NCI-H187 treated with DMSO at 0.1 percent for 48 hours (cell line): ENCODE measurements at regions not wholly inside any gene's neighbourhood (a gene's known extent, or its start where the extent isn't known, plus 50 kb on each side); places are given as distances from the start of the nearest gene placed in this dataset.
"Not testable (repeated sequence)": the region's sequence is repeated elsewhere in the genome, so short reads cannot be mapped to it uniquely, and the experiment has no call there.

Source experiments
- DNase-seq: peaks from one replicate; lab custom pipeline; 2025; lab: John Stamatoyannopoulos, UW

GRCh38 chr6:67538032-67538431 is 1097.0 kb upstream of the ADGRB3 start:
- no peak for DNase-seq

DNA sequence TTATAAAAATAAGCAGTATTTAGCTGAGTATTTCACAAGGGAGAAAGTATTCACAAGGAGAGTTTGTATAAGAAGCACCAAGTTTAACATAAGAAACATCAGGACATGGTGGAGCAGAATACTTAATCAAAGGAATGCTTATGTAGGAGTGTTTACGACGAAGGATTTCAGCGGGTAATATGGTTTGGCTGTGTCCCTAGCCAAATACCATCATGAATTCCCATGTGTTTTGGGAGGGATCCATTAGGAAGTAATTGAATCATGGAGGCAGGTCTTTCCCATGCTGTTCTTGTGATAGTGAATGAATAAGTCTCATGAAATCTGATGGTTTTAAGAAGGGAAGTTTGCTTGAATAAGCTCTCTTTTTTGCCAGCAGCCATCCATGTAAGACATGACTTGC is 1099.1 kb upstream of the ADGRB3 start:
- no peak for DNase-seq

GRCh38 chr6:67506352-67506751 is 1128.7 kb upstream of the ADGRB3 start:
- DNase-seq, result no peak

DNA sequence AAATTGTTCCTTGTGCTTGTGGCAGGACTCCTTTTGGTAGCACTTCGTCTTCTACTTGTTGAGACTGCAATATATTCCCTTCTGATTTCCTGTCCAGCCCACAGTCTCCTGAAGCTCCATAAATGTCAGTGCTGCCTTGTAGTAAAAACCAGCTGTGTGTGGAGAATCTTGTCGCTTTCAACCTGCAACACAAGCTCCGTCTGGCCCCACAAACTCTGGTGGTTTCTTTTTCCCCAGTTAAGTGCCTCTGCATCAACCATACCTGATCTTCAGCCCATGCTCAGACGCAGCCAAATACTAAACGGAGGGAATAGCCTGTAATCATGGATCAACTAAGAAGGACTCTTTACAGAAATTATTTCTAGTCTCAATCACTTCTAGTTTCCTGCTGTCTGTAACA is 1133.3 kb upstream of the ADGRB3 start:
- DNase-seq, result no peak

- no peak for DNase-seq
Observed at GRCh38 chr6:67497749-67498148, 1137.3 kb upstream of the ADGRB3 start.

GRCh38 chr6:67496191-67496590 is 1138.9 kb upstream of the ADGRB3 start:
- DNase-seq, result no peak

DNA sequence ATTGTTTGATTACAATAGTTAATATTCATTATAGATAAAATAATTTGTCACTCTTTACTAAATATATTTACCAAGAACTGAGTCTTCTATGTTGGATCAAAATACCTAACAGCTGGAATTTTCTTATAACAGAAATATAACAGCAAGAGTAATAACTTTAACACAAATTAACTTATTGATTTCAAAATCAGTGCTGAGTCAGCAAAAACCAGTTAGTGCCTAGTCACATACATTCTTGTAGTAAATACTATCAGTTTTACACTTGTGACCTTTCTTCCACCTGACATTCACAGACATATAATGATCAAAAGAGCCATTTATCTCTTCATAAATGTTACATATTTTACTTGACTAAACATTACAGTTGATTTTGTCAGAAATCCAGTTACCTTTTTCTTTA is 1141.4 kb upstream of the ADGRB3 start:
- no peak for DNase-seq

DNA sequence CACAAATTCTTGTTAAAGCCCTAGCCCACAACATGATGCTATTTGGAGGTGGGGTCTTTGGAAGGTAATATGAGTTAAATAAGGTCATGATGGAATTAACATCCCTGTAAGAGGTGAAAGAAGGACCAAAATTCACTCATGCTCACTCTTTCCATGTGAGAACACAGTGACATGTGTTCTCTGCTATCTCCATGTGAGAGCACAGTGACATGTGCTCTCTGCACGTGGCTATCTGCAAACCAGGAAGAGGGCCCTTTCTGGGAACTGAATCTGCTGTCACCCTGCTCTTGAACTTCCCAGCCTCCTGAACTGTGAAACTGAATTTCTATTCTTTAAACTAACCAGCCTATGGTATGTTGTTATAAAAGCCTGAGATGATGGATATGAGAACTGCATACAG is 1159.4 kb upstream of the ADGRB3 start:
- DNase-seq, result no peak

- no peak for DNase-seq
Observed at GRCh38 chr6:67467341-67467740, 1167.7 kb upstream of the ADGRB3 start.

GRCh38 chr6:67462725-67463124 is 1172.4 kb upstream of the ADGRB3 start:
- DNase-seq, result not testable (repeated sequence)

DNA sequence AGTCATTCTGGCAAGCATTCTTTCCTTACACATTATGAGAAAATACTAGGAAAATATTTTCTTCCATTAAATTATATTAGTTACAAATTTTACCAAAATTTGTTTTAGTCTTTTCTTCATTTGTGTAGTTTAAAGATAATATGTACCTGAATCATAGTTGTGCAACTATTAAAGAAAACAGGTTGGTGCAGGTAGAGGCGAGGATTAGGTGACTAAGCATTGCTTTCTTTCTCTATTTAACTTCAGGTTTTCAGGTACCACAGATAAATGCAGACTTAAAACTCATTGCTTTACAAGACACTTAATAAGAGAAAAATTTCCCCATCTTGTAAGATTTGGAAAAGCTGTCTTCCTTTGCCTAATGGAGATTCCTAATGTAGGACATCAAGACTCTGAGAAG is 1175.5 kb upstream of the ADGRB3 start:
- DNase-seq, result no peak

DNA sequence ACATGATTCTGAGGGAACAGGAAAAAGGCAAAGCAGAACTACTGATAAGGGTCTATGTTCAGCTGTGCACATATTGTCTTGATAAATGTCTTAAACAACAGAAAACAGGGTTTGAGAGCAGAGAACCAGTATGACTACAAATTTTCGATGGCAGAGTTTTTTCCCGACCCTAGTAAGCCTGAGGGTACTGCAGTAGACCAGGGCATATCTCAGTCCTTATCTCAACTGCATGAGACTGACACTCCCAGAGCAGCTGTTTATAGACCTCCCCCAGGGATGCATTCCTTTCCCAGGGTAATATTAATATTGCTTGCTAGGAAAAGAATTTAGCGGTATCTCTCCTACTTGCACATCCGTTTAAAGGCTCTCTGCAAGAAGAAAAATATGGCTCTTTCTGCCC is 1176.8 kb upstream of the ADGRB3 start:
- no peak for DNase-seq

DNA sequence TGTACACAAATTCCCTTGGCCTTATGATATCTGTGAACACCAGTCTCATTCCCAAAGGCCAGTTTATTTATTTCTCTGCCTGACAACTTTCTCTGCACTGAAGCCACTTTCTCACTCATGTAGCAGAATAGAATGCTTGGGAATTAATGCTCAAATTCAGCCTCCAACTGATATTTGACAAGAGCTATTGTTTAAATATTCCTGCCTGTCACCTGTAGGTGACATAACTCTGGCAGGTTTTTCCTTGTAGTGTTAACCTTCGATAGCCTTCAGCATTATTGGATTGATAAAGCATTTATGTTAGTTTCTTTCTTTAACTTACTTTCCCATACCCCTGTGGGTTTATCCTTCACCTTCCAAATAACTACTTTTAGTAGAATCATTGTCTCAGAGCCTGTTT is 1183.2 kb upstream of the ADGRB3 start:
- no peak for DNase-seq

DNA sequence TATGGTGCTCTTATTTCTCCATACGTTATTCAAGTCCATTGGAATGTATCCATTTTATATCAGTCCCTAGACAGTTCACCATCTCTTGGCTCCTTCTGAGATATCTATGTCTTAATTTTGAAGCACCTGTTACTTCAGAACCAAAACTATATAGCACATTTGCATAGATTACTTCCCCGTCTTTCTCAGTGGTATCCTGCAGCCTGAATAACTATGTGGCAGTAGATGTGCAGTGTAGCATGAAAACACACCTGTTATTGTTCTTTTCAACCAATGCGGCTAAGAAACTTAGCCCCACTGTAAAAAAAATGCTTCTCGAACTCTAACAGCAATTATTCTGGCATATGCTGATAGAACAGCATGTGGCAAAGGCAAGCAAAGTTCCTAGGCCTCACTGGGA is 1184.4 kb upstream of the ADGRB3 start:
- DNase-seq, result no peak

GRCh38 chr6:67449602-67450001 is 1185.5 kb upstream of the ADGRB3 start:
- no peak for DNase-seq

- DNase-seq, result no peak
Observed at GRCh38 chr6:67433124-67433523, 1202.0 kb upstream of the ADGRB3 start.

- DNase-seq, result no peak
Observed at GRCh38 chr6:67431076-67431475, 1204.0 kb upstream of the ADGRB3 start.

GRCh38 chr6:67426686-67427085 is 1208.4 kb upstream of the ADGRB3 start:
- DNase-seq, result not testable (repeated sequence)

DNA sequence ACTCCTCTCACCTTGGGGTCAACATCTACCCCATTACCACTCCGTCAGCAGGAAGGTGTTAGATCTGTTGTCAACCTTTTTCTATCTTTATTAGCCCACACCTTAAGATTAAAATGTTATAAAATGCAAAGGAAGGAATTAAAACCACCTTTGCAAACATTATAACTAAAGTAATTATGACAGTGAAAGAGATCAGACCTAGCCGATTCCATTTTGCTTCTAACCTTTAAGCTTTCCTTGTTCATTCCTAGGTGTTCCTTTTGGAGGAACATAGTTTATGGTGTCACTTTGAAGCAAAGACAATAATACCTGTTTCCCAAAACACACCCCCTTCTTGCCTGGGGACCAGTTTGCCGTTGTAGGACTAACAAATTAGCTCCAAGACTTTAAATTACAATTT is 1223.0 kb upstream of the ADGRB3 start:
- no peak for DNase-seq

- no peak for DNase-seq
Observed at GRCh38 chr6:67411036-67411435, 1224.0 kb upstream of the ADGRB3 start.

- DNase-seq, result no peak
Observed at GRCh38 chr6:67394254-67394653, 1240.8 kb upstream of the ADGRB3 start.

DNA sequence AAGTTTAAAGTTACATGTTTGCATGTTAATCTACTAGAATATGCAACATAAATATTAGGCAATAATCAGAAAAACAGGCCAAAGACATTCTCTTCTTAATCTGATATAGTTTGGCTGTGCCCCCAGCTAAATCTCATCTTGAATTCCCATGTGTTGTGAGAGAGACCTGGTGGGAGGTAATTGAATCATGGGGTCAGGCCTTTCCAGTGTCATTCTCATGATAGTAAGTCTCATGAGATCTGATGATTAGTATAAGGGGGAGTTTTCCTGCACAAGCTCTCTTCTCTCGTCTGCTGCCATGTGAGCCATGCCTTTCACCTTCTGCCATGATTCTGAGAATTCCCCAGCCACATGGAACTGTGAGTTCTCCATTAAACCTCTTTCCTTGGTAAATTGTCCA is 1241.7 kb upstream of the ADGRB3 start:
- DNase-seq, result no peak

GRCh38 chr6:67391955-67392354 is 1243.1 kb upstream of the ADGRB3 start:
- DNase-seq, result no peak

DNA sequence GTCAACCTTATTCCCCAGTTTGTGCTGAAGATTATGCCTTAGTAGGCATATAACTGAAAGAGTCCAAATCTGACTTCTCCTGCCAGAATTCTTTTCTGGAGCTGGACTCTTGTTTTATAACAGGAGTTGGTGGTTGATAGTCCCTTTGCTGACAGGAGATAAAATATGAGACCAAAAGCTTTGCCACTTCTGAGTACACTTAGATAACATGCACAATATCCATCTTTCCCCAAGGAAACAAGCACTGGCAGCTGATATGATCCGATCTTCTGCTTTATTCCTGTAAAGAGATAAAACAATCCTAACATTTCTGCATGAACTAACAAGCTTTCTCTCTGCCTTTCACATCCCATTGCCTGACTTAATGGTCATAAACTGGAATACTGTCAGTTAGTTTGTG is 1265.4 kb upstream of the ADGRB3 start:
- DNase-seq, result no peak

DNA sequence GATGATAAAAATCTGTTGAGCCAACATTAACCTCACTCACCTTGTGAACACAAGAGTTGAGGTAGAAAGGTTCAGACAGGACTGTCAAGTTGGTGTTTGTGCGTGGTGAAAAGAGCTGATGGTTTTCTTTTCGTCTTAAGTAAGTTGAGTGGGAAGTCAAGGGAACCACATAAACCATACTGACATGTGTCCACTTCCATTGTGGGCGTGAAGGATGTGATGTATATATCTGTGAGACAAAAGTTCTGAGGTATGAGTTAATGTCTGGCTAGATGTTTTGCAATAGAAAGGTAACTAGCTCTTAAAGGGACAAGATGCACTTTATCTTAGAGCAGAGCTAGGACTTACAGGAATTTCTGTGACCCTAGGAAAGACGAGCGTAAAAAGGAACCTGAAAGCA is 1272.1 kb upstream of the ADGRB3 start:
- DNase-seq, result no peak
